GM10248 (cell line): ENCODE measurements at regions not wholly inside any gene's neighbourhood (a gene's known extent, or its start where the extent isn't known, plus 50 kb on each side); places are given as distances from the start of the nearest gene placed in this dataset.

Experiments used
- CTCF ChIA-PET: fragments of 300-600 bp; sonication (Branson Sonifier 250); formaldehyde crosslinking; extraction: SDS; loops from one replicate; lab custom pipeline; 2021; ENCODE audit warnings: antibody characterized with exemption; lab: Yijun Ruan, JAX
- POLR2A ChIA-PET: fragments of 350-650 bp; sonication (Branson Sonifier 250); formaldehyde crosslinking; extraction: SDS; loops from one replicate; lab custom pipeline; 2020; ENCODE audit warnings: antibody characterized with exemption; lab: Yijun Ruan, JAX
- DNase-seq: peaks from one replicate; pipeline ENCODE4 v3.0.0; 2012; ENCODE audit errors: extremely low spot score
- CTCF ChIP-seq: IDR thresholded peaks from 2 replicates; pipeline ENCODE4 v1.5.1; 2012; ENCODE audit warnings: mild to moderate bottlenecking, low read depth; ENCODE audit errors: extremely low read depth, missing control alignments, control extremely low read depth

- POLR2A ChIA-PET: no interaction called here
- CTCF ChIA-PET: interaction anchor here (1.2 kb wide), 2 partner anchors 11 to 39 kb away, joined by 3 read pairs; no protein-coding TSS in a partner anchor
- DNase-seq: no peak
- no peak for TF ChIP-seq CTCF
Measured at GRCh38 chr2:60070736-60071489, 482.5 kb downstream of the BCL11A start.

GRCh38 chr2:60070196-60070595 is 483.3 kb downstream of the BCL11A start:
- no peak for TF ChIP-seq CTCF
- no peak for DNase-seq
- ChIA-PET POLR2A (no interaction called here), CTCF (interaction anchor here (1.2 kb wide), 2 partner anchors 12 to 40 kb away, joined by 3 read pairs; no protein-coding TSS in a partner anchor)

- TF ChIP-seq CTCF: no peak
- no peak for DNase-seq
- POLR2A ChIA-PET: no interaction called here
- CTCF ChIA-PET: no interaction called here
Measured at GRCh38 chr2:60068755-60069154, 484.7 kb downstream of the BCL11A start.

- no peak for DNase-seq
- no peak for TF ChIP-seq CTCF
- ChIA-PET CTCF (no interaction called here), POLR2A (no interaction called here)
Measured at GRCh38 chr2:60067006-60067405, 486.4 kb downstream of the BCL11A start.

GRCh38 chr2:60066096-60066839 is 487.2 kb downstream of the BCL11A start:
- DNase-seq: no peak
- no peak for TF ChIP-seq CTCF
- ChIA-PET CTCF (interaction anchor here (1.3 kb wide), 1 partner anchor 14 kb away, joined by 3 read pairs; no protein-coding TSS in a partner anchor), POLR2A (no interaction called here)

GRCh38 chr2:60064687-60065389 is 488.6 kb downstream of the BCL11A start:
- DNase-seq: no peak
- TF ChIP-seq CTCF: no peak
- CTCF ChIA-PET: interaction anchor here (1.3 kb wide), 1 partner anchor 16 kb away, joined by 3 read pairs; no protein-coding TSS in a partner anchor
- POLR2A ChIA-PET: no interaction called here
